ENCODE measurements at regions not wholly inside any gene's neighbourhood (a gene's known extent, or its start where the extent isn't known, plus 50 kb on each side); places are given as distances from the start of the nearest gene placed in this dataset.
"Not testable (repeated sequence)": the region's sequence is repeated elsewhere in the genome, so short reads cannot be mapped to it uniquely, and the experiment has no call there.

DNA sequence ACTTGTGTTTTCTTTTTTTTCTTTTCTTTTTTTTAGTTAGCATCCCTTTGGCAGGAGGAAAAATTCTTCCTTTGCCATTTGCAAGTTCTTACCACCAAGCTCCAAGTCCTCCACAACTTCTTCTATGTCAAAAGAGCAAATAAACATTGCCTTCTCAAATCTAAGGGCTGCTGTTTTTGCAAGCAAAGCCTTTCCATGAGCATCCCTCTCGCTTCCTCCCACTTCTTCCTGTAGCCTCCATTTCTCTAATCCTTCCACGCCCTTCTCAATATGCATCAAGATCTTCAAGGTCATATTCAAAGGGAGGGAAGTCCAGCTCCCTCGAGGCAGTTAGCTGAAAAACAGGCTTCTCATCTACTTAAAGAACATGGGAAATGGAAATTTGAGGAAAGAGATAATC, 147.1 kb downstream of the ADSS2 start:
- Histone ChIP-seq H3K4me3 (ENCODE audit: low read length) (no peak overlapping the region), H3K9me3 (ENCODE audit: insufficient read depth, low read depth, low read length) (peaks cover 36% of the 10 kb centered on the region), H3K27me3 (ENCODE audit: insufficient read depth, low read length) (no peaks in the 10 kb centered on the region), H3K9ac (ENCODE audit: low read depth, low read length) (no peak overlapping the region), H3K27ac (ENCODE audit: low read length) (no peak overlapping the region), H3K36me3 (ENCODE audit: insufficient read depth, low read depth, low read length) (no peaks in the 10 kb centered on the region), H3K4me1 (ENCODE audit: insufficient read depth, low read length) (no peaks in the 10 kb centered on the region)

DNA sequence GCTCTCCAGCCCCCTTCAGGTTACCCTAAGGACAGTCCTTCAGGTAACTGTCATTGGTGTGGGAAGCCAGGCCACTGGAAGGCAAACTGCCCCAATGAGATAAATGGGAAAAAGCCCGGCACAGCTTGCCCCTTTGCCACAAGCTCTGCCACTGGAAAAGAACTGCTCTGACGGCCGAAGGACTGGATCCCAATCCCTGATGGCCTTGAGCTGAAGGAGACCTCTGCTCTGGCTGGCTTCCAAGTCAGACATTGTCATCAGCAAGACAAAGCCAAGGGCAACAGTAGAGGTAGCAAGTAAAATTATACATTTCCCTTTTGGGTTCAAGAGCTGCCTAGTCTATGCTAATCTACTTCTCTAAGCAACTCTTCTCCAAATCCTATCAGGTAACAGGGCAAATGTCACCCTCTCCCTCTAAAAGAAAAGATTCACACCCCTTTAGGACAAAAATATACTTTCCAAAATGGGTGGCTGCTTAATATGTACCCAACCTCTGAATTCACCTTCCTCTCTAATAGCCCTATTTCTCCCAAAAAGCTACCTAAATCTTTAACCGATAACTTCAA, 145.8 kb downstream of the ADSS2 start:
- no peaks in the 10 kb centered on the region for H3K27me3 ChIP-seq (ENCODE audit: insufficient read depth, low read length)
- no peak overlapping the region for H3K4me3 ChIP-seq (ENCODE audit: low read length)
- H3K27ac ChIP-seq (ENCODE audit: low read length) = no peak overlapping the region
- no peaks in the 10 kb centered on the region for H3K4me1 ChIP-seq (ENCODE audit: insufficient read depth, low read length)
- H3K9me3 ChIP-seq (ENCODE audit: insufficient read depth, low read depth, low read length) = peaks cover 36% of the 10 kb centered on the region
- no peak overlapping the region for H3K9ac ChIP-seq (ENCODE audit: low read depth, low read length)
- no peaks in the 10 kb centered on the region for H3K36me3 ChIP-seq (ENCODE audit: insufficient read depth, low read depth, low read length)

DNA sequence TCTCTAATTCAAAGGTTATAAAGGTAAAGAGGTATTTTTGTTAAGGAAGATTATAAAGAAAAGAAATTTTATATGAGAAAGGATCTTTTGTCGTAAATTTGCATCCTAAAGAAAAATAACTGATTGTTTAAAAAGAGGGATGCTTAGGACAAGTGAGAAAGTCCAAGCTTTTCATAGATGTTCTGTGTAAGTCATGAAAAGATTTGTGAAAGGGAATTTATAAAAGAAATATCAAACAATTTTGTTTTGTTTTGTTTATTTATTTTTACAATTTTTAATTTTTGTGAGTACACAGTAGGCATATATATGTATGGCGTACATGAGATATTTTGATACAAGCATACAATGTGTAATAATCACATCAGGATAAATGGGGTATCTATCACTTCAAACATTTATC, 145.2 kb downstream of the ADSS2 start:
- Histone ChIP-seq H3K27me3 (ENCODE audit: insufficient read depth, low read length) (no peaks in the 10 kb centered on the region), H3K9ac (ENCODE audit: low read depth, low read length) (no peak overlapping the region), H3K4me3 (ENCODE audit: low read length) (no peak overlapping the region), H3K9me3 (ENCODE audit: insufficient read depth, low read depth, low read length) (peaks cover 36% of the 10 kb centered on the region), H3K27ac (ENCODE audit: low read length) (no peak overlapping the region), H3K4me1 (ENCODE audit: insufficient read depth, low read length) (no peaks in the 10 kb centered on the region), H3K36me3 (ENCODE audit: insufficient read depth, low read depth, low read length) (no peaks in the 10 kb centered on the region)

- H3K27me3 ChIP-seq (ENCODE audit: insufficient read depth, low read length); H3K27ac ChIP-seq (ENCODE audit: low read length); H3K4me3 ChIP-seq (ENCODE audit: low read length); H3K9ac ChIP-seq (ENCODE audit: low read depth, low read length); H3K36me3 ChIP-seq (ENCODE audit: insufficient read depth, low read depth, low read length); H3K4me1 ChIP-seq (ENCODE audit: insufficient read depth, low read length): not testable (repeated sequence)
- H3K9me3 ChIP-seq (ENCODE audit: insufficient read depth, low read depth, low read length) = peaks cover 36% of the 10 kb centered on the region
Measured at GRCh38 chr1:244309191-244309590, 142.5 kb downstream of the ADSS2 start.

DNA sequence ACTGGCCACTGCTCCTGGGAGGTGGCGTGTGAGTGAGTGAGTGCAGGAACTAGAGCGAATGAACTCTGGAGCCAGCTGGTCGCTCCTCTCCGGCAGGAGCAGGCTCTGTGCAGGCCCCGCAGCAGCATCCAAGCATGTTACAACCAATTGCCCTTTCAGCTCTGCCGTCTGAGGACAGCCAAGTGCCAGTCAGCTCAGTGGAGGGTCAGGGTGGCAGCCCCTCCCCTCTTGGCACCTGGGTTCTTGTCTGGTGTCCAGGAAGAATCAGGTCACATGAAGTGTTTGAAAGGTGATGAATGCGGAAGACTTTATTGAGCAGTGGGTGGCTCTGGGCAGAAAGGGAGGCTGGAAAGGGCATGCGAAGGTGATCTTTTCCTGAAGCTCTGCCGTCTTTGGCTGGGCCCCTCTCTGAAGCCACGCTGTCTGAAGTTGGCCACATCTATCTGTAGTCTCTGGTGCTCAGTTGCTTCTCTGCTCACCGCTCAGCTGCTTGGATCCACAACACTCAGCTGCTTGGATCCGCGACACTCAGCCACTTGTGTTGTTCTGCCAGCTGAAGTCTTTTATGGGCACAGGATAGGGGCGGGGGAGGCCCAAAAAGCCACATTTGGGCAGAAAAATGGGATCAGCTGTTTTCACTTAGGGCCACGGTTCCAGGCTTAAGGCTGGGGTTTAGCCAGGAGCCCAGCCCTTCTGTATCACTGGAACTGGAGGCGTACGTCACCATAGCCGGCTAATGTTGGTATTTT, 139.8 kb downstream of the ADSS2 start:
- Histone ChIP-seq H3K4me3 (ENCODE audit: low read length) (no peak overlapping the region), H3K36me3 (ENCODE audit: insufficient read depth, low read depth, low read length) (no peaks in the 10 kb centered on the region), H3K4me1 (ENCODE audit: insufficient read depth, low read length) (no peaks in the 10 kb centered on the region), H3K9ac (ENCODE audit: low read depth, low read length) (no peak overlapping the region), H3K9me3 (ENCODE audit: insufficient read depth, low read depth, low read length) (peaks cover 20% of the 10 kb centered on the region), H3K27ac (ENCODE audit: low read length) (no peak overlapping the region), H3K27me3 (ENCODE audit: insufficient read depth, low read length) (no peaks in the 10 kb centered on the region)

DNA sequence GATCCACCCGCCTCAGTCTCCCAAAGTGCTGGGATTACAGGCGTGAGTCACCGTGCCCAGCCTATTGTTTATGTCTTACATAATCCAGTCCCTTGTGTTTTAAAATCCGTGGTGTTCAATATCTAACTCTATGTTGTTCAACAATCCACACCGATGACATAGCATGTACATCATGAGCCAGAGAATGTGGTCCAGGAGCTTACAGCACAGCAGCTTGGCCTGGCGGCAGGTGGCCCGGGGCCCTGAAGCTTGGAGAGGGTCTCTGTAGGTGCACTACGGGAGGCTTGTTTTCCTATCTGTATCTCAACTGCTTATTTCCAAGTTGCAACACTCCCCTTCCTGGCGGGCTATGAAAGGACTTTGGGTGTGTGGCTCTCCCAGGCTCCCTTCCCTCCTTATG, 138.4 kb downstream of the ADSS2 start:
- Histone ChIP-seq H3K36me3 (ENCODE audit: insufficient read depth, low read depth, low read length) (no peaks in the 10 kb centered on the region), H3K27me3 (ENCODE audit: insufficient read depth, low read length) (no peaks in the 10 kb centered on the region), H3K9me3 (ENCODE audit: insufficient read depth, low read depth, low read length) (peaks cover 6% of the 10 kb centered on the region), H3K9ac (ENCODE audit: low read depth, low read length) (no peak overlapping the region), H3K4me1 (ENCODE audit: insufficient read depth, low read length) (no peaks in the 10 kb centered on the region), H3K27ac (ENCODE audit: low read length) (no peak overlapping the region), H3K4me3 (ENCODE audit: low read length) (no peak overlapping the region)

DNA sequence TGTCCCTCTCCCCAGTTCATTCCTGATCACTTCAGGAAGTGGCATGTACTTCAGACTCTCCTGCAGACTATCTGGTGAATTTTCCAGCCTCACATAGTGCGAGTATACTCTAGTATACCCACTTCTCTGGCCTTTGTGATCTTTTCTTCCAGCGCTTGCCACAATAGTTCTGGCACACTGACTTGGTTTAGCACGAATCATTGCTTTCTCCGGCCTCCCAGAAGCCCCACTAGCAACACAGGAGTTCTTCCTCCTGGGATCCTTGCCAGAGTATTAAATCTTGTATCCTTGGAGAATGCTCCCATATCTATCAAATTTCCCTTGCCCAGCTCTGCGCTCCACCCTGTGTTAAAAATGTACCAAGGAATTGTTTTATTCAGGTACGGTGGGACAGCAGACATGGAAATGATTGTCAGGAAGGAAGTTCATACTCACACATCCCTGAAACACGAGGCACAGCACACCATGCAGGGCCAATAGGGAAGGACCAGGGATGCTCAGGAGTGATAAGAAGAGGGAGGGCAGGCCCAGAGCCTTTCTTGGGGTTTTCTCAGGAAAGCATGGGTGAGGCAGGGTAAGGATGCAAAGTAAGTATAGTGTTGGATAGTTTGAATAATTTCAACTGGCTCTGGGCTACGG, 136.7 kb downstream of the ADSS2 start:
- H3K27me3 ChIP-seq (ENCODE audit: insufficient read depth, low read length) = no peaks in the 10 kb centered on the region
- H3K4me3 ChIP-seq (ENCODE audit: low read length) = no peak overlapping the region
- H3K36me3 ChIP-seq (ENCODE audit: insufficient read depth, low read depth, low read length) = no peaks in the 10 kb centered on the region
- no peak overlapping the region for H3K27ac ChIP-seq (ENCODE audit: low read length)
- H3K9ac ChIP-seq (ENCODE audit: low read depth, low read length) = no peak overlapping the region
- no peaks in the 10 kb centered on the region for H3K4me1 ChIP-seq (ENCODE audit: insufficient read depth, low read length)
- H3K9me3 ChIP-seq (ENCODE audit: insufficient read depth, low read depth, low read length) = no peaks in the 10 kb centered on the region; the same call in 1 of the 2 replicates

- Histone ChIP-seq H3K27ac (ENCODE audit: low read length) (no peak overlapping the region), H3K4me1 (ENCODE audit: insufficient read depth, low read length) (no peaks in the 10 kb centered on the region), H3K36me3 (ENCODE audit: insufficient read depth, low read depth, low read length) (no peaks in the 10 kb centered on the region), H3K9me3 (ENCODE audit: insufficient read depth, low read depth, low read length) (no peaks in the 10 kb centered on the region; the same call in 1 of the 2 replicates), H3K27me3 (ENCODE audit: insufficient read depth, low read length) (no peaks in the 10 kb centered on the region), H3K9ac (ENCODE audit: low read depth, low read length) (no peak overlapping the region), H3K4me3 (ENCODE audit: low read length) (no peak overlapping the region)
Measured at GRCh38 chr1:244315996-244316395, 135.7 kb downstream of the ADSS2 start.

DNA sequence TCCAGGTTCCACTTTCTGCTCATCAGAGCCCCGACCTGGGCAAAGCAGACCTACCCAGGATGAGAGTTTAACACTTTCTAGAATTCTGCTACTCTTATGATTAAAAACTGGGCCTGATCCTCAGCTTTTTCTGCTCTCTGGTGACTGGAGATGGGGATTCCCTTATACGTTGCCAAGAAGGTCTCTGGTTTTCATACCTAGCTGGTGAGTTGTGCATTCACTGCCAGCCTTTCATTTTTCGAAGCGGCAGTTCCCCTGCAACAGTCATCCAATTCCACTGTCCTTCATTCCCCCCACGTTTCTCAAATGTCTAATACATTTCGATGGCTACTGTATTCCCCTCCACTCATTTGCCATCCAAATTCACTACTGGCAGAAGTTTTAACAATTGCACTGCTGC, 135.3 kb downstream of the ADSS2 start:
- no peak overlapping the region for H3K4me3 ChIP-seq (ENCODE audit: low read length)
- H3K9ac ChIP-seq (ENCODE audit: low read depth, low read length) = no peak overlapping the region
- no peaks in the 10 kb centered on the region for H3K36me3 ChIP-seq (ENCODE audit: insufficient read depth, low read depth, low read length)
- no peaks in the 10 kb centered on the region for H3K27me3 ChIP-seq (ENCODE audit: insufficient read depth, low read length)
- no peak overlapping the region for H3K27ac ChIP-seq (ENCODE audit: low read length)
- no peaks in the 10 kb centered on the region for H3K4me1 ChIP-seq (ENCODE audit: insufficient read depth, low read length)
- H3K9me3 ChIP-seq (ENCODE audit: insufficient read depth, low read depth, low read length) = no peaks in the 10 kb centered on the region; the same call in 1 of the 2 replicates

DNA sequence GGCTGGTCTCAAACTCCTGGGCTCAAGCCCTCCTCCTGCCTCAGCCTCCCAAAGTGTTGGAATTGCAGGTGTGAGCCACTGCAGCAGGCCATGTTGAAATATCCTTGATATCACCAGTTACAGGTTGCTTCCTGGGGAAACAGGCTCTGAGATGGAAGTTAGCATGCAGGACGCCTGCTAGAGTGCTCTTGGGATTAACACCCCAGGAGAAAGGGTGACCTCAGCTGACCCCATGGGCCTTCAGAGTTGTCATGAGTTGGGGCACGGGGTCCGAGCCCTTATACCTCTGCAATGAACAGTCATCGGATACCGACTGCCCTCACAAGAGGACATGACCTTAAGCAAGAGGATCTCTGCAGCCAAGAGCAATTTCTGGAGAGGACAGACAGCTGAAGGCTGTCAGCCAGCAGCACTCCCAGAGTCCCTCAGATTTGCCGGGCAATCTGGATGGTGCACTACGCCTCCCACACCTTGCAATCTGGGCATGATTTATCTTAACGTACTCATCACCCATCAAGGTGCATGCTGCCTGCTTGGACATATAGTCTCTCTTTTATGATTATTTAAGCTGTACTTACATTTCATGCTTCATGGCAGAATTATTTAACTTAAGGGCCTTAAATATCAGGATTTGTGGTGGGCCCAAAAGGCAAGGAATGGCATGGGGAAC, 134.6 kb downstream of the ADSS2 start:
- H3K4me3 ChIP-seq (ENCODE audit: low read length) = no peak overlapping the region
- H3K27ac ChIP-seq (ENCODE audit: low read length) = no peak overlapping the region
- H3K4me1 ChIP-seq (ENCODE audit: insufficient read depth, low read length) = no peaks in the 10 kb centered on the region
- no peaks in the 10 kb centered on the region for H3K36me3 ChIP-seq (ENCODE audit: insufficient read depth, low read depth, low read length)
- no peaks in the 10 kb centered on the region; the same call in 1 of the 2 replicates for H3K9me3 ChIP-seq (ENCODE audit: insufficient read depth, low read depth, low read length)
- H3K9ac ChIP-seq (ENCODE audit: low read depth, low read length) = no peak overlapping the region
- no peaks in the 10 kb centered on the region for H3K27me3 ChIP-seq (ENCODE audit: insufficient read depth, low read length)

DNA sequence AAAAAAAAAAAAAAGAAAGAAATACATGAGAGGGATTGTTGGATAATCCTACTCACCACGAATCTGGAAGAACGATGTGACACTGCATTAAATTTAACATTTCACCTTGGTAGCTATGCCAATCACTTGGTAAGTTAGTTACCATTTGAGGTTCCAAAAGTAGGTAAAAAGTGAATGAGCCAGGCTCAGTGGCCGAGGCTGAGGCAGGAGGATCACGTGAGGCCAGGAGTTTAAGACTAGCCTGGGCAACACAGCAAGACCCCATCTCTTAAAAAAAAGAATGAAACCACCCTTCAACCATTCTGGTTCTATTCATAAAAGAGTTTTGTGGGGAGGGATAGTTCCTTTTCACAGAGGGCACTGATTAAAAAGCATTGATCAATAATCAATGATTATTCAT, 133.6 kb downstream of the ADSS2 start:
- H3K4me1 ChIP-seq (ENCODE audit: insufficient read depth, low read length) = peaks cover 6% of the 10 kb centered on the region
- H3K27ac ChIP-seq (ENCODE audit: low read length) = no peak overlapping the region
- no peaks in the 10 kb centered on the region for H3K36me3 ChIP-seq (ENCODE audit: insufficient read depth, low read depth, low read length)
- H3K9ac ChIP-seq (ENCODE audit: low read depth, low read length) = no peak overlapping the region
- no peaks in the 10 kb centered on the region; the same call in 1 of the 2 replicates for H3K9me3 ChIP-seq (ENCODE audit: insufficient read depth, low read depth, low read length)
- no peak overlapping the region for H3K4me3 ChIP-seq (ENCODE audit: low read length)
- H3K27me3 ChIP-seq (ENCODE audit: insufficient read depth, low read length) = no peaks in the 10 kb centered on the region
